Epithelial cell of proximal tubule (primary cell): ENCODE measurements at regions not wholly inside any gene's neighbourhood (a gene's known extent, or its start where the extent isn't known, plus 50 kb on each side); places are given as distances from the start of the nearest gene placed in this dataset.

Experiments used
- DNase-seq: peaks from one replicate; pipeline ENCODE4 v3.0.0-alpha.2; 2011; ENCODE audit warnings: low read depth
- H3K4me3 ChIP-seq: 2 replicates; pipeline ENCODE4 v1.5.1; 2011; ENCODE audit warnings: low read depth, mild to moderate bottlenecking, low read length
- TF ChIP-seq, protein P1 (sequence below): conservative IDR thresholded peaks from 2 replicates; pipeline ENCODE4 v1.5.1; 2012; ENCODE audit warnings: low read depth, mild to moderate bottlenecking, low read length

DNA sequence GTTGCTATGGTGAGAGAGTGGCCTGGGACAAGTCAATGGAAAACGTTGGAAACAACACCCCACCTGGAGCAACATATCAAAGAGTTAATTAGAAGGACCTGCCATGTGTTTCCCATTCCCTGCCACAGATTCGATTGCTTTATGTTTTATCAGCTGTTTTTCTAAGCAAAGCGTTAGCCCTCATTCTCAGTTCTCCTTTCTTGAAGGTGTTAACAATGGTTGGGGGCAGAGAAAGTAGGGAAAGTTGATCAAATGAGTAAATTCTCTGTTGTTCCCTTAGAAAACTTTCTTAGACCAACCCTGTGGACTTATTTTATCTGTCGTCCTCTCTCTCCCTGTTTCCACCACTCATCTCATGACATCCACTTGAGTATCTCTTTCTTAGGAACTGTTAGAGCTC, 102.5 kb downstream of the ADAMTS15 start:
- DNase-seq: no peak
- H3K4me3 ChIP-seq: no peak overlapping the region
- TF ChIP-seq, protein P1, sequence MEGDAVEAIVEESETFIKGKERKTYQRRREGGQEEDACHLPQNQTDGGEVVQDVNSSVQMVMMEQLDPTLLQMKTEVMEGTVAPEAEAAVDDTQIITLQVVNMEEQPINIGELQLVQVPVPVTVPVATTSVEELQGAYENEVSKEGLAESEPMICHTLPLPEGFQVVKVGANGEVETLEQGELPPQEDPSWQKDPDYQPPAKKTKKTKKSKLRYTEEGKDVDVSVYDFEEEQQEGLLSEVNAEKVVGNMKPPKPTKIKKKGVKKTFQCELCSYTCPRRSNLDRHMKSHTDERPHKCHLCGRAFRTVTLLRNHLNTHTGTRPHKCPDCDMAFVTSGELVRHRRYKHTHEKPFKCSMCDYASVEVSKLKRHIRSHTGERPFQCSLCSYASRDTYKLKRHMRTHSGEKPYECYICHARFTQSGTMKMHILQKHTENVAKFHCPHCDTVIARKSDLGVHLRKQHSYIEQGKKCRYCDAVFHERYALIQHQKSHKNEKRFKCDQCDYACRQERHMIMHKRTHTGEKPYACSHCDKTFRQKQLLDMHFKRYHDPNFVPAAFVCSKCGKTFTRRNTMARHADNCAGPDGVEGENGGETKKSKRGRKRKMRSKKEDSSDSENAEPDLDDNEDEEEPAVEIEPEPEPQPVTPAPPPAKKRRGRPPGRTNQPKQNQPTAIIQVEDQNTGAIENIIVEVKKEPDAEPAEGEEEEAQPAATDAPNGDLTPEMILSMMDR: no peak

DNA sequence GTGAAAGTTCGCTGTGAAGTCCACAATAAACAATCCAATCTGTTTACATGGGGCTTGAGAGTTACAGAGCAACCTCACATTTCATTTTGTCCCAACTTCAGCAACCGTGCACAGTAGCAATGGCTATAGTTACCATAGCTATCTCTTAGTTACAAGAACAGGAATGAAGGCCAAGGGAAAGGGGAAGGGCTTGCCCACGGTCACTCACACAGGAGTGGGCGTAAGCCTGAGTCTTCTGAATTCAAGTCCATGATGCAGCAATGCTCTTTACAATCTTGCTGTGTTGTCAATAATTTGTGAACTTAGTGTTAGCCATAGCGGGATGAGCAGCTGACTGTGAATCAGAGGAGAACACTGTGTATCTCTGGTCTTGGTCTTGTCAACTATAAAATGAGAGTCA, 102.9 kb downstream of the ADAMTS15 start:
- H3K4me3 ChIP-seq: no peak overlapping the region
- TF ChIP-seq, protein P1: no peak
- peak; percentile 55 for DNase-seq

DNA sequence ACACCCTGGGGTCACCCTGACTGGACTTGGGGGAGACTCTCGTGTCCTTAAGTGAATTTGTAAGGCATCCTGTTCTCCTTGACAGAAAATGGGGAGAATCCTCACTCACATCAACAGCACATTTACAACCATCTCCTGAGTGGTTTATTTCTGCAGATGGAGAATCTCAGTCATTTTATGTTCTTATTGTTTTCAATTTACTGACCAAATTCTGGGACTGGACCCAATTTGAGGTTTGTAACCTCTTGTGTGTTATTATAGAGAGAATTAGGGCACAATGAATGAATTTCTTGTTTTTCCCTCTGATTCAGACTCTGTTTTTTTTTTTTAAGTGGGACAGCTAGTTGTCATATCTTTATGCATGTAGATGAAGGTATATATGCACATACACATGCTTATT, 104.9 kb downstream of the ADAMTS15 start:
- no peak overlapping the region for H3K4me3 ChIP-seq
- DNase-seq: no peak
- TF ChIP-seq, protein P1: no peak

DNA sequence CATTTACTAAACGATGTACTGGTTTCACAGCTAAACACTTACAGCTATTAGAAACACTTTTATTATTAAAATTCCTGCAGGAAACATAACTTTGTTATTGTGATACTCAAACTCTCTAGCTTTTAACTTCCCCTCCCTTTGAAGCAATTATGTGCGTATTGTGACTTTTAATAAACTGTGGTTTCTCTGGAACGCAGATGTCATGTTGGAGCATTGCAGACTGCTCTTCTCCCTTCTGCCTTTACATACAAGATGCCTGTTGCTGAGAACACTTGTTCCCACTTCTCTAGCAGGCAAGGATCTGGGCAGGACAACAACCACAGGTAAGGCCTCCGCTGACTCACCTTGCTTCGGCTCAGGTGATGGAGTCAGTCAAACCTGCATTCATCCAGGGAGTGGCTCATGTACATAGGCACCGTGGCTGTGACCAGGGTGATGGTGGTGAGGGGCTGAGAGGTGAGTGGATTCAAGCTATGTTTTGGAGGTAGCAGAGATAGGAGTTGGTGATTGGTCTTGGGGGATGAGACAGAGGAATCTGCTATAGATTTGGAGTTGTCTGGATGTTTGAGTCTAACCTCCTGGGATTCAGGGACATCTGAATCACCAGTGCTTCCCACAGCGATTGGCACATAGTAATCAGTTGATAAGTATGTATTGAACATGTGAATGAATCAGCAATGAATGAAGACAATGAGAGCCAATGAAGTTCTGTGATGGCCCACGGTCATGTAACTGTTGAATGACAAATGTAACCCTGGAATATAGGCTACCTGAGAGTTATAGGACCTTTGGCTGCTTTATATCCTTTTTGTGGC, 106.0 kb downstream of the ADAMTS15 start:
- no peak overlapping the region for H3K4me3 ChIP-seq
- no peak for DNase-seq
- TF ChIP-seq, protein P1: no peak

DNA sequence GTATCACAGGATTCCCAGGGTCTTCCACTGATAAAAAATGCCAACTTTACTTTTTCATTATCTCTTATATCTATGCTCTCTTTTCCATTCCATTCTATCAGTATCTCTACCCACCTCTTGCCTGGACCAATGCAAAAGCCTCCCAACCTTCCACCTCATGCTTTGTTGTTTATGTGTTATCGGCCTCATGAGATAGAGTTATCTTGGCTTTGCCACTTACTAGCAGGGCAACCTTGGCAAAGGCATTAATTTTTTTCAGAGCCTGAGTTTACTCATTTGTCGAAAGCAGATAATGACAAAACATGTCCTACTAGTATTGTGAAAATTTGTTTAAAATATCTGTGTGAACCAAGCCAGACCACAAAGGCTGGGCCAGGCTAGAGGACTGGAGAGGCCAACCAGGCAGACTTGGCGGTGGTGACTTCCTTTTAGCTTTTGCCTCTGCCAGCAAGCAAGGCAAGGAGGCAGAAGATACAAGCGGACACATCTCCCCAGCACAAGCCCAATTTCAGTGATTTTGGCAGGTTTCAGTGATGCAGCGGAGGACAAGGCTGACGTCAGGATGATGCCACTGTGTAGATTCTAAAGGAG, 106.9 kb downstream of the ADAMTS15 start:
- no peak overlapping the region for H3K4me3 ChIP-seq
- DNase-seq: no peak
- TF ChIP-seq, protein P1: no peak

DNA sequence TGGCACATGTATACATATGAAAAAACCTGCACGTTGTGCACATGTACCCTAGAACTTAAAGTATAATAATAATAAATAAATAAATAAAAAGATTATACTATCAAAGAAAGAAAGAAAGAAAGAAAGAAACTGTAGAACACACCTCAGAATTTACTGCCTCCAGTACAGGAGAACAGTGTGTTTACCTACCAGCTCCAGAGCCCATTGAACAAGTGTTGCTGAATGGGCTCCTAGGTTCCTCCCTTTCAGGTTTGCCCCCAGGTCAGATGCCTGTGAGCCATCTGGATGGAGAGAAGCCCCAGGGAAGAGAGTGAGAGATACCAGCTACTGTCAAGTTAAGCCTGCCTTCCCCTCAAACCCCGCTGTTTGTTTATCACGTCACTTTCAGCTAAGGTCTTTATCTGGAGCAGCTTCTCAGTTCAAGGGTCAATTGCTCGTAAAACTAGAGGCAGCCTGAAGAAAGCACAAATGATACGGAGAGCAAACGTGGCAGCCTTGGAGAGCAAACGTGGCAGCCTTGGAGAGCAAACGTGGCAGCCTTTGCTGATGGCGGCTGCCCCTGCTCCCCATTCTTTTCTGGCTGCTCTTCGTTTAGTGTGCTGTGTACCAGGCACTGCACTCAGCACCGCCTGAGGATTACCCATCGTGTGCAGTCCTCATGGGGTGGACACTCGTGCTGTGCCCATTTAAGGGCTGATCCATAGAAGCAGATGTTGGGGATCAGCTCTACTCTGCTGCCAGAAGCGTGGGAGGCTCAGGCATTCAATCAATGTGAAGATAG, 111.7 kb downstream of the ADAMTS15 start:
- TF ChIP-seq, protein P1: no peak
- no peak overlapping the region for H3K4me3 ChIP-seq
- no peak for DNase-seq
